GM23338 (cell line): ENCODE measurements at regions not wholly inside any gene's neighbourhood (a gene's known extent, or its start where the extent isn't known, plus 50 kb on each side); places are given as distances from the start of the nearest gene placed in this dataset.
A peak's percentile ranks its signal among the peaks of the same experiment; 100 is the strongest.
"Not testable (repeated sequence)": the region's sequence is repeated elsewhere in the genome, so short reads cannot be mapped to it uniquely, and the experiment has no call there.

Source experiments
- ATAC-seq: fragments of 200-7000 bp; cut with Tn5 transposase; 3 replicates; pipeline ENCODE4 v1.9.1; 2020
- DNase-seq: peaks from one replicate; pipeline ENCODE4 v3.0.0-alpha.2; 2015; ENCODE audit warnings: low spot score
- H2AFZ ChIP-seq: fragments of 200-600 bp; sonication (generic); 2 replicates; pipeline ENCODE4 v1.8.0; 2016; ENCODE audit warnings: antibody characterized with exemption, mild to moderate bottlenecking, moderate library complexity
- H3F3A ChIP-seq: fragments of 200-600 bp; sonication (generic); replicated peaks from 2 replicates; pipeline ENCODE4 v1.8.0; 2017; ENCODE audit warnings: antibody characterized with exemption, mixed run types, low read depth
- H3K27ac ChIP-seq: fragments of 200-600 bp; sonication (generic); 2 replicates; pipeline ENCODE4 v1.6.1; 2016; ENCODE audit warnings: low read depth
- H3K27me3 ChIP-seq: fragments of 200-600 bp; sonication (generic); 2 replicates; pipeline ENCODE4 v1.8.0; 2016; ENCODE audit warnings: mild to moderate bottlenecking, mixed run types, moderate library complexity; ENCODE audit not compliant: insufficient read depth
- H3K36me3 ChIP-seq: fragments of 200-600 bp; sonication (generic); 2 replicates; pipeline ENCODE4 v1.8.0; 2016; ENCODE audit warnings: mild to moderate bottlenecking; ENCODE audit not compliant: insufficient read depth
- H3K4me1 ChIP-seq: fragments of 200-600 bp; sonication (generic); 2 replicates; pipeline ENCODE4 v1.8.0; 2016; ENCODE audit warnings: mild to moderate bottlenecking, moderate library complexity; ENCODE audit not compliant: insufficient read depth
- H3K4me2 ChIP-seq: fragments of 200-600 bp; sonication (generic); 2 replicates; pipeline ENCODE4 v1.7.1; 2017; ENCODE audit warnings: mixed run types
- H3K4me3 ChIP-seq: fragments of 200-600 bp; sonication (generic); 2 replicates; pipeline ENCODE4 v1.6.1; 2016; ENCODE audit warnings: mixed run types
- H3K79me2 ChIP-seq: fragments of 200-600 bp; sonication (generic); replicated peaks from 2 replicates; pipeline ENCODE4 v1.8.0; 2017; ENCODE audit warnings: mild to moderate bottlenecking; ENCODE audit not compliant: insufficient read depth
- H3K9me2 ChIP-seq: fragments of 200-600 bp; sonication (generic); 2 replicates; pipeline ENCODE4 v1.8.0; 2017; ENCODE audit not compliant: insufficient read depth
- H4K20me1 ChIP-seq: fragments of 200-600 bp; sonication (generic); replicated peaks from 2 replicates; pipeline ENCODE4 v1.8.0; 2017; ENCODE audit warnings: mild to moderate bottlenecking; ENCODE audit not compliant: insufficient read depth
- H3K27ac Mint-ChIP-seq: 2 replicates; pipeline ENCODE4 v1.8.0; 2020; ENCODE audit warnings: inconsistent platforms, mild to moderate bottlenecking, moderate library complexity, mixed read lengths
- H3K27me3 Mint-ChIP-seq: 3 replicates; pipeline ENCODE4 v1.8.0; 2022; ENCODE audit warnings: low read depth, mild to moderate bottlenecking, moderate library complexity, mixed read lengths, inconsistent platforms; ENCODE audit not compliant: insufficient read depth, poor library complexity
- H3K36me3 Mint-ChIP-seq: 3 replicates; pipeline ENCODE4 v1.8.0; 2021; ENCODE audit warnings: low read depth, mild to moderate bottlenecking, inconsistent platforms, moderate library complexity, mixed read lengths
- H3K4me1 Mint-ChIP-seq: 3 replicates; pipeline ENCODE4 v1.8.0; 2020; ENCODE audit warnings: mild to moderate bottlenecking, inconsistent platforms, mixed read lengths
- H3K4me3 Mint-ChIP-seq: 3 replicates; pipeline ENCODE4 v1.8.0; 2021; ENCODE audit warnings: moderate library complexity, mild to moderate bottlenecking, inconsistent platforms, mixed read lengths
- H3K9me3 Mint-ChIP-seq: 3 replicates; pipeline ENCODE4 v1.8.0; 2020; ENCODE audit warnings: moderate library complexity, mild to moderate bottlenecking, inconsistent platforms, mixed read lengths
- CREB1 ChIP-seq: fragments of 250-450 bp; sonication (Bioruptor Pico); IDR thresholded peaks from 2 replicates; pipeline ENCODE4 v1.5.0; 2020; ENCODE audit warnings: low read depth, mild to moderate bottlenecking, moderate library complexity
- CTCF ChIP-seq, 2 experiments: fragments of 200-600 bp in 1 of 2; sonication (generic) in 1 of 2; conservative IDR thresholded peaks; 2 replicates each; pipeline versions ENCODE4 v1.5.1 to v1.6.1; 2016 to 2017; ENCODE audit warnings: antibody characterized with exemption in 2 of 2, low read depth in 2 of 2, mild to moderate bottlenecking in 2 of 2, moderate library complexity in 1 of 2
- ETS1 ChIP-seq: IDR thresholded peaks from 2 replicates; pipeline ENCODE4 v1.6.1; 2016; ENCODE audit warnings: antibody characterized with exemption
- EZH2phosphoT487 ChIP-seq: fragments of 200-600 bp; sonication (generic); IDR thresholded peaks from one replicate; pipeline ENCODE4 v1.8.1; 2018; ENCODE audit warnings: antibody characterized with exemption; ENCODE audit not compliant: unreplicated experiment
- JUNB ChIP-seq: IDR thresholded peaks from one replicate; pipeline ENCODE4 v1.6.1; 2016; ENCODE audit warnings: antibody characterized with exemption; ENCODE audit not compliant: unreplicated experiment
- NANOG ChIP-seq: IDR thresholded peaks from 2 replicates; pipeline ENCODE4 v1.6.1; 2016; ENCODE audit warnings: antibody characterized with exemption, borderline replicate concordance
- ZNF114 ChIP-seq: fragments of 250-450 bp; sonication (Bioruptor Pico); IDR thresholded peaks from 2 replicates; pipeline ENCODE4 v1.5.0; 2020; ENCODE audit warnings: mild to moderate bottlenecking, moderate library complexity

DNA sequence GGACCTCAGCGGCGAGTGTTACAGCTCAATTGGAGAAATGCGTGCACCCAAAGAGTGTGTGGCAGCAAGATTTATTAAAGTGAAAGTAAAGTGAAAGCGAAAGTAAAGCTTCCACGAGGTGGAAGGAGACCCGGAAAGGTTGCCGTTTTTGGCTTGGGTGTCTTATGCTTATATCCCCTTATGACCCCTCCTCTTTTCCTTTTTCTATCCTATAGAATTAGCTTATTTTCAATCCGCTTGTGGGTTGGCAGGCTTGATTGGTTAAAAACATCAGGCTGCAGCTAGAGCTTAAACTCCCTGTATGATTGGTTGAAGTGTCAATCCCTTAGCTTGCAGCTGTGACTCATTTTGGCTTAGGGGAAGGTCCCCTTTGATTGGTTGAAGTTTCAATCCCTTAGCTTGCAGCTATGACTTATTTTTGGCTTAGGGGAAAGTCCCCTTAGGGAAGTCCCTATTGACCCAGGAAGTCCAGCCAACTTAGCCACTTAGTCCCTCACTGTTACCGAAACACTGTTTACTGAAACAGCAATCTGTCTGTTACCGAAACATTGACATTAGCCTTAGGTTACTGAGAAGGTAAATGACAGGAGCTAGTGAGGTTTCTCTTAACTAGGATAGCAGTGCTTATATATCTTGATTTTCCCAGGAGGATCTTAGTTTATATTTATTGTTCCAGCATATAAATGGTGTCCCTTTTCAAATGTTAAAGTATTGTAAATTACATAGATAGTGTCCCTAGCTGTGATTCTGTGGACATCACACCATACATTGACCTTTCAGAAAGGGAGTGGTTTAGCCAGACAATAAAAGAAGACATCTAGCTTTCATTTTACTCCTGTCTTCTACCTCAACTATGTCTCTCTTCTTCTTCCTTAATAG is 575.8 kb downstream of the DACH1 start:
- Histone ChIP-seq H4K20me1 (no peaks in the 10 kb centered on the region), H3K4me3 (no peak overlapping the region), H3K9me2 (peaks cover 8% of the 10 kb centered on the region; the same call in 1 of the 2 replicates), H3K4me2 (no peak overlapping the region), H3K27ac (no peak overlapping the region), H3K27me3 (no peaks in the 10 kb centered on the region), H3F3A (no peaks in the 10 kb centered on the region), H3K79me2 (no peaks in the 10 kb centered on the region), H2AFZ (peak overlapping the region; percentile 47), H3K4me1 (no peaks in the 10 kb centered on the region), H3K36me3 (no peaks in the 10 kb centered on the region)
- Mint-ChIP-seq H3K27me3 (no peaks in the 10 kb centered on the region), H3K4me1 (no peaks in the 10 kb centered on the region), H3K36me3 (no peaks in the 10 kb centered on the region), H3K27ac (no peak overlapping the region), H3K4me3 (no peak overlapping the region), H3K9me3 (peaks cover 3% of the 10 kb centered on the region; the same call in 1 of the 3 replicates)
- no peak for ATAC-seq
- TF ChIP-seq ETS1 (no peak), CREB1 (CRISPR knock-in tag) (no peak), JUNB (no peak), EZH2phosphoT487 (no peak), ZNF114 (CRISPR knock-in tag) (no peak)
- DNase-seq, result no peak

DNA sequence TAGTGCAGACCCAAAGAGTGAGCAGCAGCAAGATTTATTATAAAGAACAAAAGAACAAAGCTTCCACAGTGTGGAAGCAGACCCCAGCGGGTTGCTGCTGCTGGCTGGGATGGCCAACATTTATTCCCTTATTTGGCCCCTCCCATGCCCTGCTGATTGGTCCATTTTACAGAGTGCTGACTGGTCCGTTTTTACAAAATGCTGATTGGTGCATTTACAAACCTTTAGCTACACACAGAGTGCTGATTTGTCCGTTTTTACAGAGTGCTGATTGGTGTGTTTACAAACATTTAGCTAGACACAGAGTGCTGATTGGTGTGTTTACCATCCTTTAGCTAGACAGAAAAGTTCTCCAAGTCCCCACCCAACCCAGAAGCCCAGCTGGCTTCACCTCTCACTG is 577.0 kb downstream of the DACH1 start:
- not testable (repeated sequence) for DNase-seq, H3K9me3 Mint-ChIP-seq, H3K4me1 ChIP-seq, H4K20me1 ChIP-seq, H3K4me3 ChIP-seq, H3K79me2 ChIP-seq, H3K4me2 ChIP-seq, H3K4me1 Mint-ChIP-seq, H3K36me3 Mint-ChIP-seq, H3K27me3 ChIP-seq, H3K27ac Mint-ChIP-seq, H3K36me3 ChIP-seq, H3F3A ChIP-seq, H3K27ac ChIP-seq, H3K4me3 Mint-ChIP-seq, H3K27me3 Mint-ChIP-seq, H3K9me2 ChIP-seq, ATAC-seq
- peak overlapping the region; percentile 47; the same call in 1 of the 2 replicates for H2AFZ ChIP-seq

DNA sequence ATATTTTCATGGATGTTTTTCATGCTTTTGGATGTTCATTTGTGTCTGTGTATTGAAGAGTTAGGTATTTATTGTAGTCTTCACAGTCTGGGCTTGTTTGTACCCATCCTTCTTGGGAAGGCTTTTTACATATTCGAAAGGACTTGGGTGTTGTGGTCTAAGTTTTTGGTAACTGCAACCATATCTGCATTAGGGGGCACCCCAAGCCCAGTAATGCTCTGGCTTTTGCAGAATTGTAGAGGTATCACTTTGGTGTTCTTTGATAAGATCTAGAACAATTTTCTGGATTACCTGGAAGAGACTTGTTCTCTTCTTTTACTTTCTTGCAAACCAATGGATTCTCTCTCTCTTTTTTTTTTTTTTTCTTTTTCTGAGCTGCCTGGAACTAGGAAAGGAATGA is 581.3 kb downstream of the DACH1 start:
- DNase-seq, result peak; percentile 6
- Mint-ChIP-seq H3K4me1 (no peaks in the 10 kb centered on the region), H3K27ac (no peak overlapping the region), H3K4me3 (no peak overlapping the region), H3K36me3 (no peaks in the 10 kb centered on the region), H3K27me3 (no peaks in the 10 kb centered on the region), H3K9me3 (peaks cover 3% of the 10 kb centered on the region; the same call in 1 of the 3 replicates)
- Histone ChIP-seq H3F3A (no peaks in the 10 kb centered on the region), H3K9me2 (peaks cover 2% of the 10 kb centered on the region; the same call in 1 of the 2 replicates), H3K4me1 (peaks cover 5% of the 10 kb centered on the region), H2AFZ (no peak overlapping the region; the same call in 1 of the 2 replicates), H3K27me3 (no peaks in the 10 kb centered on the region), H3K27ac (no peak overlapping the region), H3K79me2 (no peaks in the 10 kb centered on the region), H4K20me1 (no peaks in the 10 kb centered on the region), H3K4me2 (no peak overlapping the region), H3K36me3 (no peaks in the 10 kb centered on the region), H3K4me3 (no peak overlapping the region)
- TF ChIP-seq CTCF (conservative IDR thresholded peaks at IDR 0.05; ENCODE audit: low read depth in 2 of 2) (peak; percentile 44 to 56), NANOG (no peak)
- no peak for ATAC-seq
